KG1 (cell line): ENCODE measurements at regions not wholly inside any gene's neighbourhood (a gene's known extent, or its start where the extent isn't known, plus 50 kb on each side); places are given as distances from the start of the nearest gene placed in this dataset.
"Not testable (repeated sequence)": the region's sequence is repeated elsewhere in the genome, so short reads cannot be mapped to it uniquely, and the experiment has no call there.

Experiments
- DNase-seq: peaks from one replicate; lab custom pipeline; 2025; lab: John Stamatoyannopoulos, UW

DNA sequence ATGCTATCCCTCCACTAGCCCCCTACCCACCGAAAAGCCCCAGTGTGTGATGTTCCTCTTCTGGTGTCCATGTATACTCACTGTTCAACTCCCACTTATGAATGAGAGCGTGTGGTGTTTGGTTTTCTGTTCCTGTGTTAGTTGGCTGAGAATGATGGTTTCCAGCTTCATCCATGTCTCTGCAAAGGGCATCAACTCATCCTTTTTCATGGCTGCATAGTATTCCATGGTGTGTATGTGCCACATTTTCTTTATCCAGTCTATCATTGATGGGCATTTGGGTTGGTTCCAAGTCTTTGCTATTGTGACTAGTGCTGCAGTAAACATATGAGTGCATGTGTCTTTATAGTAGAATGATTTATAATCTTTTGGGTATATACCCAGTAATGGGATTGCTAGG, 599.3 kb upstream of the B3GAT1 start:
- not testable (repeated sequence) for DNase-seq

DNA sequence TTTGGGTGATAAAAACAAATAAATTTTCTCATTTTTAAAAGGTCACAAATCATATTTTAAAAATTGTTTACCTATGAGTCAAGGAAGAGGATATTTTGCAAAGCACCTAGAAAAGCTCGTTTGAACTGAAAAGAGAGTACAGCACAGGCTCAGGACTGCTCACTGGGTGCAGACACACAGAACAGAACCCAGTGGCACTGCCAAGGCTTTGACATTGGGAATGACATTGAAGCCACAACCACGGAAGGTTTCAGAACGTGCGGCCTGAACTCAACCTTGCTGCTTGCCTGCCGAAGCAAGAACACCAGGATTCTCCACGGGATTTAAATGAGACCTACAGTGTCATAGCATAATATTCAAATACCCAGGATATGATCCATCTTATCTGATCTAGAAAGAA, 597.1 kb upstream of the B3GAT1 start:
- no peak for DNase-seq

DNA sequence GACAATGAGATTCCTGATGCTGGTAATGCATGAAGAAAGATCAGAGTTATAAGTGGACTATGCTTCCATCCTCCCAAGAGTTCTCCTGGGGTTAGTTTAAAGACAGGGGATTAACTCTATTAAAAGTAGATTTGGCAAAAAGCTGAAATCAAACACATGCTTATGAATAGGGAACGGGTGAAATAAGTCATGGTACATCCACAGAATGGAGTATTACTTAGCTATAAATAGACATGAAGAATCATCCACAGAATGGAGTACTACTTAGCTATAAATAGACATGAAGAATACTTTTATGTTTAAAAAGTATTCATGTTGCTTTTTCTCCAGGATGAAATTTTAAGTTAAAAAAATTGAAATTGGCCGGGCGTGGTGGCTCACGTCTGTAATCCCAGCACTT, 596.4 kb upstream of the B3GAT1 start:
- DNase-seq = no peak

DNA sequence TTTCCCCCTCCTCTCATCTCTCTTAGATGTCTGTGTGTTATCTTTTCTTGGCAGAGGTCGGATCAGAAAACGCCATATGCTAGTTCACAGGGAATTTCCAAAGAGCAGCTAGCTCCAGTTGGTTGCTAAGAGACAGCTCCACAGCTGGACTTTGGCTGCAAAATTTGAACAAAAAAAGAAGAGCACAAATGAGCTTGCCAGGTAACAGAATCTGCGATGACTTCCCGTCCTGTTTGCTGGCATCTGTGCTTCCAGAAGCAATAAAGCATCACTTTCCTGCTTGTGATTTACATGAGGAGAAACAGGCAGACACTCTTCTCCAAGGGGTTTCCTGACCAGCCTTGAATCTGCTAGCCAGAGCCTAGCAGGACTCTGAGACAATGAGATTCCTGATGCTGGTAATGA, 596.0 kb upstream of the B3GAT1 start:
- no peak for DNase-seq

DNA sequence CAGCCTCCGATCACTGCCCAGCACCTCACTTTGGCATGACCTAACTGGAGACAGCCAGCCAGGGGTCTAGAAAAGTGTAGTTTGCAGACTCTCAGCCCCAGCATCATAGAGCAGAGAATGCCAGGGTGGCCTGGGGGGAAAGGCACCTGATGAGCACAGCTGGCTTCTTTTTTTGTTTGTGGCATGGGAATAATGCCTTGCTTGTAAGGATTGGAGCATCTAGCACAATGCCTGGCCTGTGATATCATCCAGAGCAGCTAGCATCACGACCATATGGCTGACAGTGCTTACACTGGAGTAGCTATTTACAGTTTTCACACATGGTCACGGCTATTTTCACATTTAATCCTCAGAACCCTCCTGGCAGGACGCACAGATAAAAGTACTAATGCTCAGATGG, 594.8 kb upstream of the B3GAT1 start:
- no peak for DNase-seq

DNA sequence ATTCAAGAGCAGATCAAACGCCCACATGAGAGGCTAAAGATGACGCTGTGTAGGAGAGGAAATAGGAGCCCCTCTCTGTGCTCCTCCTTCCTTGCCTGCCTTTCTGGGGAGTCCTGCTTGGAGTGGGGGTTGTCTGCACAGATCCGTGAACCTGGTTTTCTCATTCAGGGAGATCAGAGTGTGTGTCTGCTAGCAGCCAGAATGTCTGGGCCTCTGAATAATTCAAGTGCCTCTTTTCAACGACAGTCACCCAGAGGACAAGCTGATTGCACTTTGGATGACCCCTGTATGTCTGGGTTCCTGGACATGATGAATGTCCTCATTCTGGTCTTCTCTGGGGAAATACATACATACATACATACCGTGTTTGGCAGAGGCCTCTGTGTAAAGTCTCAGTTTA, 592.5 kb upstream of the B3GAT1 start:
- DNase-seq = no peak

DNA sequence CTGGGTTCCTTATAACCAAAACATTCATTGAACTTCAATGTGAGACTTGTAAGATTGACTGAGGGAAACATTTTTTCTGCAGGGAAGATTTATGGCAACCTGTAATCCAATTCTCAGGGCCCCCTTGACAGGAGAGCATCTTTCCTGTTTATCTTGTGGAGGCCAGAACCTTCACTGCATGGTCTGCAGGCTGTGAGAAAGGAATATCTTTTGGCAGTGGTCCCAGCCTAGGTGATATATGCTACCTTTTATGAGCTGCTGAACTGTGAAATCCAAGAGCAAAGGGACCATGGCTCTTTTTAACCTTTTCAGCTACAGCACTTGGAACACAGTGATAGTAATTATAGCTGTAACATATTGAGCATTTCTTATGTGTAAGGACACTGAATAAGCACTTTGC, 590.2 kb upstream of the B3GAT1 start:
- DNase-seq = no peak

DNA sequence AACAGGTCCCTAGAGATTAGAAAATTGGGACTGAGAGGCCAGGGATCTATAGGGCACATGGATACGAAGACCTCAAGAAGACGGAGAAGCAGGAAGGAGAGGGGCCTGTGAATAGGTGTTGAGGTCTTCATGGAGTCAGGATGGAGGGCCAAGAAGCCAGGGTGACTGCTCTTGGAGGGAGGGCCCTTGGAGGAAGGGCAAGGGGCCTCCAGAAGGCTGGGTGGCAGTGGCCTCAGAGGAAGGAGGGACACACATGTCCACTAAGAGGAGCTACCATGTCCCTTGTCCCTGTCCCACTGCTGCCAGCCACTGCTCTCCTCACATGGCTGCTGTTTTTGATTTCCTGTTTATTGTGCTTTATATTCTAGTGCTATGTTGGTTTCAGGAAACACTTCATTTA, 589.5 kb upstream of the B3GAT1 start:
- DNase-seq = no peak

DNA sequence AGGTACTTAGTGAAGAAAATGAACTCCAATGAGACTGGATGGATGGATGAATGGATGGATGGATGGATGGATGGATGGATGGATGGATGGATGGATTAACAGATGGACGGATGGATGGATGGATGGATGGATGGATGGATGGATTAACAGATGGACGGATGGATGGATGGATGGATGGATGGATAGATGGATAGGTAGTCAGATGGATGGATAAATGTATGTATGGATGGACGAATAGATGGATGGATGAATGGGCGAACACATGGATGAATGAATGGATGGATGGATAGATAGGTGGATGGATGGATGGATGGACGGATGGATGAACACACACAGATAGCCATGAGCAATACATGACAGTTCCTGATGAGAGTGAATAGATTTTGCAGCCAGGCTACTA, 589.0 kb upstream of the B3GAT1 start:
- DNase-seq = not testable (repeated sequence)

DNA sequence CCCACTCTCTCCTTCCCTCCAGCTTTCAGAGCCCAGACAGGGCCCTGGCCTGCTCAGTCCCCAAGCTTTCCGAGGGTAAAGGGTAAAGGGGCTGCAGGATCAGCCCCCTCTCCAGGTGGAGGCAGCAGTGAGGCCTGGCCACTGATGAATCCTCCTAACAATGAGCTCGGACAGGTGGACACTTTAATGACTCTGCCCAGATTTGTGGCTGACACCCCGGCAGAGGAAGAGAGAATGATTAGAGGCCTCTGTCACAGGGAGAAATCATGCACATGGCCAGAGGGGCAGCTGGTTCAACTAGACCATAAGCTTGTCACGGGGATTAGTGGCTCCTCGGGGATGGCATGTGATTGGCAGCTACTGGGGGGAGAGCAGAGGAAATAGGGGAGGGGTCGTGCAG, 587.5 kb upstream of the B3GAT1 start:
- DNase-seq = no peak

DNA sequence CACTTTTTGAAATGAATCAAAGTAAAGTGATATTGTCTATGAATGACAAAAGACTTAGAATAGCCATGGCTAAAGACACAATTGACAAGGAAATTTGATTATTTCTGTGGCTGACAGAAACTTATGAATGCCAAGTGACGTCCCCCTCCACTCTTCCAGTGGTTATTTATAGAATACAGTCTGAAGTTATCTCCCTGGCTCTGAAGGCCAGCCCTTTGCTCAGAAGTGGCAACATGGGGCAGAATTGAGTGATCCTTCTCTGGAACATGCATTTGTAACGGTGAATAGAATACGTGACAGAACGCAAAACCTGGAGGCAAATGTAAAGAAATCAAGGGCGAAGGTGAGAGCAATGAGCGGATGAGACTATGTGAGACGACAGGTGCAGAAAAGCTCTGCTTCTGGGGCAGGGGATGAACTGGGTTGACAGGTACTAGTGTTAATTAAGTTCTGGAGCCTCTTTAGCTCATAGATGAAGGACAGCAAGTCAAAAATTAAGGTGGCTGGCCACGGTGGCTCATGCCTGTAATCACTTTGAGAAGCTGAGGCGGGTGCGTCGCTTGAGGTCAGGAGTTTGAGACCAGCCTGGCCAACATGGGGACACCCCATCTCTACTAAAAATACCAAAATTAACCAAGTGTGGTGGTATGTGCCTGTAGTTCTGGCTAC, 585.7 kb upstream of the B3GAT1 start:
- no peak for DNase-seq

DNA sequence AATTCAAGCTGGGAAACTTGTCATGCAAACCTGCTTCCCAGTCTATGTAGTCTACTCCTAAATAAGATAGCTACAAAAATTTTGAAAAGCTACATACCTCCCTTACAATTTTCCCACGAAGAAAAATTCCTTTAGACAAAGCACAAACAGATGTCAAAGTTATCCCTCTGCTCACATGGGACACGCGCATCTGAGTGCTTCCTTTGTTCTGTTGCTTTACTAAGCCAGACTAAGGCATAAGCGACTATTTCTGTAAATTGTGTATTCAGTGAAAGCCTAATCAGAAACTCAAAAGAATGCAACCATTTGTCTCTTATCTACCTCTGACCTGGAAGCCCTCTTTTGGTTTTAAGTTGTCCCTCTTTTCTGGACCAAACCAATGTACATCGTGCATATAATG, 583.7 kb upstream of the B3GAT1 start:
- DNase-seq = no peak

DNA sequence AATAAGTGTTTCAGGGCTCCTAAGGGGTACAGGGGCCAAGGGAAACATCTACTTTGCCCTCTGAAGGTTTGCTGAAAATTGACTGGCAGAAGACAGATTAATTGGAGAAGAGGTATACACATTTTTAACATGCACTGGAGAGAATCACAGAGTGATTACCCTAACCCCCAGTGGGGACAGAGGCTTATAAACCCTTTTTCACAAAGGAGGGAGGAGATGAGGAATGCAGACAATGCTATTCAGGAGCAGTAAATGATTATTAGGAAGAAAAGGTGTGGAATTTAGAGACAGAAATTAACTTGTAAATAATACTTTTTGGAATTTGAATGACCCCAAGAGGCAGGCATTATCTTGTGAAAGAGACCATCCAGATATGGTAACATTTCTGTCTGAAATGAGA, 582.4 kb upstream of the B3GAT1 start:
- DNase-seq = no peak

DNA sequence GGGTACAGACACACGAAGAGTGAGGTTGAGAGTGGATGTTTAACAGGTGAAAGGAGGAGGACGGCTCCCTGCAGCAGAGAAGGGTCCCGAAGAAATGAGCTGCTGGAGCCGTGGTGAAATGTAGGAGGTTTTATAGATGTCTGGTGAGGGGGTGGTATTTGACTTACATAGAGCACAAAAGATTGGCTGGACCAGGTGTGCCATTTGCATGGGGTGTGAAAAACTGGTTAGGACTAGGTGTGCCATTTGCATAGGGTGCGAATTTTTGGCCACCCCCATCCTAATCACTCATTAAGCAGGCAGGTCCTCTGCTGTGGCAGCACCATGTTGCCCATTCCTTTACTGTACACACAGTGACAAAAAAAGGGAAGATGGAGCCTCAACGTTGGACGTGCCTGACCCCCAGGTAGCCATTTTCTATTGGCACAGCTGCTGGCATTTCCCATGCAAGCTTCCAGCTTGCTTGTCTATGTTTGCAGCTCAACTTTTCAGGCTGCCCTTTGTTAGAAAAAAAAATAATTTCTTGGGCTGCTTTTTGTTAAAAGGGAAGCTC, 581.7 kb upstream of the B3GAT1 start:
- DNase-seq = no peak

DNA sequence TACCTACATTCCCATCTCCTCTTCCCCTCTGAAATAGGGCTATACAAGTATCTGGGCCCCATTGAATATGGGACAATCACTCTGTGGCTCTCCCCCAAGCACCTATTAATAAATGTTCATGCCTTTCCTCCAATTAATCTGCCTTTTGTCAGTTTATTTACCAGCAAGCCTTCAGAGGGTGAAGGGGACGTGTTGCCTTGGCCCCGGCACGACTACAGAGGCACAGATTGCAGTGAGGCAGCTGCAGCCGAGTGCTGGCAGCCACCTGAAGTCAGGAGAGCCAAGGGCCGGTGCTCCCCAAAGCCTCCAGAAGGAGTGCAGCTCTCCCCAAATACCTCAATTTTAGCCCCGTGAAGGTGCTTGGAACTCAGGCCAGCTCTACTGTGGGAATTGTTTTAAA, 580.9 kb upstream of the B3GAT1 start:
- no peak for DNase-seq

DNA sequence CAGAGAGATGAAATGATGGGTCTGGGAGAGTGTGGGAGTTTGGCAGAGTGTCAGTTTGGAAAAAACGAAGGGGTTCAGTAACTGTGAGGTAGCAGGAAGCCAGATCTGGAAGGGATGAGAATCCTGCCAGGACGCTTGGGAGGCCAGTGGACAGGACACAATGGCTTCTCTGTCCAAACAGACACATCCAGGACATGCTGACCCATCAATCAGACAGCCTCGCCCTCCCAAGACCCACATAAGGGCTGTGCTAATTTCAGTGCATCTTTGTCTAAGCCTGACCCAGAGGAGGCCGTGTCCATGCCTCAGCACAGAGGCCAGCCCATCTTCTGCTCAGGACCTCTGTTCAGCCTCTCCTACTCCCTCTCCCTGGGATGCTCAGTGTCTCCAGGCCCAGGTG, 576.5 kb upstream of the B3GAT1 start:
- DNase-seq = no peak

DNA sequence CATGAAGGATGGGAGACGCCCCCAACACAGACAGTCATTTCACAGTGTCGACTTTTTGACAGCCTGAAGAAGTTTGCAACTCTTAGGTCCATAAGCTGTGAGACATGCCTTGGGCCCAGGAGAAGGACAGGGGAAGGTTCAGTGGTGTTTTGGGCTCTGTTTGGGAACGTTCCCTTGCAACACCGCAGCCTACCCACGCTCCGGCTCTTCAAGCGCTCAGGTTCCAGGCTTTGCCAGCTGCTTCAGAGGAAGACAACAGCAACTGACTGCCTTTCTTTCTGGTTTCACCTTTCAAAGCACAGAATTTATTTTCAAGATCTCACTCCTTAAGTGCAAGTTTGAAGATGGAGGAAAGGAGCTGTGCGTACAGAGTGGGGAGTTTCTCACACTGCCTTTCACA, 575.8 kb upstream of the B3GAT1 start:
- no peak for DNase-seq

DNA sequence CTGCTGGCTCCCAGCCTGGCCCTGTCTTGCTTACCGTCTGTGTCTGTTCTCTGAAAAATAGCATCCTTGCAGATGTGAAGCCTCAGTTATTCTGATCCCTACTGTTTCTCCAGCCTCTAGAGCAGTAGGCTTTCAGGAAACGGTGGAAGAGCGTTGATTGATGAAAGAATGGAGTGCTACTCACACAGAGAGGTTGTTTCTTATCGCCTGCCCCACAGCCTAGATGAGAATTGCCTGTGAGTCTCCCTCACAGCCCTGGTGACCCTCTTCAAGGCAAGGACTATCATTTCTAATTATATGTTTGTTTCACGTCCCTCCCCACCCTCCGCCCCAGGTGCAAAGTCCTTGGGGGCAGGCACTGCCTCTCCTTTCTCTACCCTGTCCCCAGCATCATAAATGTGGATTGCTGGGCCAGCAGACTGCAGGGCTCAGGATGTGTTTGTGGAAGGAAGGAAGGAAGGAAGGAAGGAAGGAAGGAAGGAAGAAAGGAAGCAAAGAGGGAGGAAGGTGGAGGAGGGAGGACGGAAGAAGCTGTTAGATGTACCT, 575.3 kb upstream of the B3GAT1 start:
- DNase-seq = no peak

DNA sequence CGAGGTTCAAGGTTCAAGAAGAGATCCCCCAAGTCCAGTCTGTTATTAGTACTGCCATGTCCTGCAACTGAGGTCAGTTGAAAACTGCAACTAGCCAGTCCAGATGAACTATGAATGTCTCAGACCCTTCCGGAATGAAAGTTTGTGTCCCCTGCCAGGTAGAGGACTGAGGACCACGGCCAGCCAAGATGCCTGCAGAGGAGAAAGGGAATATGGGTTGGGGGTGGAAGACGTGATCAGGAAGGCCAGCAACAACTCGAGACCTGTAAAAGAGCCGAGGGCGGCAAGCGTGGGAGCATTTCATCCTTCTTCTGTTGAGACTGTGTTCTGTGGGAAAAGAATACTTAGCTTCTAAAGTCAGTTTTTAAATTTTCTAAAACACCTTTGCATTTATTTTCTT, 572.4 kb upstream of the B3GAT1 start:
- DNase-seq = no peak

DNA sequence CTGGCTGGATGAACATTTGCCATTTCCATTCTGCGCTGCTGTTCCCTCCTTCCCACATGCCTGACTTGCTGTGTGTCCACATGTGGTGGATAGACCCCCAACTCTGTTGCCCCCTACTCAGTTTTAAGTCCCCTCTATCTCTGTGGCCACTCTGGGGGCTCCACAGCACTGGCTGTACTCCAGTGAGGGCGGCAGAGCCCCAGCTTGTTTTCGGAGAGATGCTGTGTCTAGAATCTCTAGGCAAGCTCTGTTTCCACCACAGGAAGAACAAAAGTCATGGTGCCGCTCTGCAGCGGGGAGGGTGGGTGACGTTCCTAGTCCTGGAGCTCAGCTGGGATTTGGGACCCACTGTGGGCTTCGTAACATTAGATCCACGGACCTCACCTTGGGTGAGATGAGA, 570.4 kb upstream of the B3GAT1 start:
- DNase-seq = not testable (repeated sequence)

DNA sequence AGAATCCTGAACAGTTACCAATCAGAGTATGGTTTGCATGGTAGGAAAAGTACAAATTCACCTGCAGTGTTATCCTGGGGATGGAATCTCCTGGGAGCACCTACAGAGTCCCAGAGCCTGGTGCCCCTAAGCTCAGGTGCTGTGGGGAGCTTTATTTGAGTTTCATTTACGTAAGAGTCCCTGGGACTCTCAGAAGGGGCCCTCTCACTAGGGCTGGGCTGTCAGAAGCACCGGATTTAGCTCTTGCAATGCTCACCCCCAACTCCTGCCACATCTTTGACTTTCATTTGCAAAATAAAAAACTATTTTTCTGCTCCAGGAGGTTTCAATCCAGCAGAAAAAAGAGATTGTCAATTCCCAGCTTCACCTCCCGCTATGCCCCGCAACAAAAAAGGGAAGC, 569.8 kb upstream of the B3GAT1 start:
- no peak for DNase-seq

DNA sequence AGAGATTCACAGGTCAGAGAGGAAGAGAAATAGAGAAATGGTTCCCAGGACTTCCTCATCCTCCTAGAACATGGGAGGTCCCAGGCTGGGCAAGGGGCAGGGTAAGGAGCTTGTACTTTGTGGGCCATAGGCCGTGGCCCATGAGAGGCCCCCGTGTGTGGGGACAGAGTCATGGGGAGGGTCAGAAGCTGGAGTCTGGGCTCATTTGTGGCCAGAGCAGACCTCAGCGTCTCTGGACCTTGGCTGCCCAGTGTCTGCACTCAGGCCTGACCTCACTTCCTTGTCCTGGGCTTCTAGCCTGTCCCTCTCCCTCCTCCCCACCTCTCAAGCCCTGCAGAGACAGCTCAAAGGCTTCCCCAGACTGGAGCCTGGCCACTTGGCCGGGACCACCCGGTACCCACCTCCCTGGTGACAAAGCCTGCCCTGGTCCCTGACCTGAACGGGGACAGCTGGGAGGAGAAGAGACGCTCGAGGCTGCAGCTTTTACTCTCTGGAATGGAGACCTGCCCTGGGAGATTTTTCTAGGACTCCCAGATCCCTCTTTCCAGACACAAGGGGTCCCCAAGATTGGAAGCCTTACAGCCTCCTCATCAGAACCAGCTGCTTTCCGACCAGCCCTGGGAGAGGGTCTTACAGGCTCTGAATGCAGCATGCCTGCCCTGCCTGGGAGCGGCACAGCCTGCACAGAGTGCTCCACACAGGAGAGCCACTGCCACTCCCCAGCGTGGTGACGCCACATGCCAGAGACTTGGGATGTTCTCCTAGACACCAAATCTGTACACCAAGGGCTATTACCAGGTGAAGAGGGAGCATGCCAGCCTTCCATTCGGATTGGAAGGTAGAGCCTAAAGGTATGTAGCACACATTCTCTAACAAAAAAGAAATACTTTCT, 569.0 kb upstream of the B3GAT1 start:
- no peak for DNase-seq

DNA sequence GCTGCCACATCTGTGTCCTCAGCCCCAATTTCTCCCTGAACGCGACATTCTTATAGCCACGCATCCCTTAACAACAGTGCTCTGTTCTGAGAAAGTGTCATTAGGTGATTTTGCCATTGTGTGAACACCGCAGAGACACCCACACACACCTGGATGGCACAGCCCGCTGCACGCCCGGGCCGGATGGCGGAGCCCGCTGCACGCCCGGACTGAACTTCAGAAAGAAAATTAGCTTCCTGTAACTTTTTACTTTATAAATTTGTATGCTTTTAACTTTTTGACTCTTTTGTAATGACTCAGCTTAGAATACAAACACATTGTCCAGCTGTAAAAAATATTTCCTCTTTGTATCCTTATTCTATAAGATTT, 567.0 kb upstream of the B3GAT1 start:
- not testable (repeated sequence) for DNase-seq
